ENCODE measurements at regions not wholly inside any gene's neighbourhood (a gene's known extent, or its start where the extent isn't known, plus 50 kb on each side); places are given as distances from the start of the nearest gene placed in this dataset.
"Not testable (repeated sequence)": the region's sequence is repeated elsewhere in the genome, so short reads cannot be mapped to it uniquely, and the experiment has no call there.

DNA sequence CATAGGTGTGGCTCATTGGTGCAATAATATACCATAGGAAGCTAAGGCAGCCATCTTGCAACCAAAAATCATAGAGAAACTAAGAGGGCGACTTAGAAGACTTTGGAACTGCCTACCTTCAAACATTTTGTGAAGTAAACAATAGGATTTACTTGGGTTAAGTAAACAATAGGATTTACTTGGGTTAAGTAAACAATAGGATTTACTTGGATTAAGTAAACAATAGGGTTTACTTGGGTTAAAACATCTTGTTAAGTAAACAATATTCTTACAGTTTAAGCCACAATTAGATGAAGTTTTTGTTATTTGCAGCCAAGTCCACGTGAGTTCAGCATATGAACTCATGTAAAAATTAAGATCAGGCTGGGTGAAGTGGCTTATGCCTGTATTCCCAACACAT is 722.4 kb upstream of the AUTS2 start:
- intact Hi-C loops (cut with DNase I): no loop called here
- Histone ChIP-seq H3K27me3 (no peaks in the 10 kb centered on the region), H3K36me3 (no peaks in the 10 kb centered on the region), H3K9me3 (peaks cover 0 to 3% (median 0%) of the 10 kb centered on the region in 4 donors), H3K27ac (replicated peaks in 1 of 4) (no peak overlapping the region), H3K4me1 (no peaks in the 10 kb centered on the region), H3K4me3 (no peak overlapping the region)
- no peak for DNase-seq (ENCODE audit: extremely low spot score)
- no peak for TF ChIP-seq CTCF (IDR thresholded peaks at IDR 0.05)
- TF ChIP-seq EP300 (IDR thresholded peaks at IDR 0.05): no peak
- TF ChIP-seq POLR2AphosphoS5 (IDR thresholded peaks at IDR 0.05): no peak
- WGBS: 77% methylated on average over 2 of the region's 2 CpGs

DNA sequence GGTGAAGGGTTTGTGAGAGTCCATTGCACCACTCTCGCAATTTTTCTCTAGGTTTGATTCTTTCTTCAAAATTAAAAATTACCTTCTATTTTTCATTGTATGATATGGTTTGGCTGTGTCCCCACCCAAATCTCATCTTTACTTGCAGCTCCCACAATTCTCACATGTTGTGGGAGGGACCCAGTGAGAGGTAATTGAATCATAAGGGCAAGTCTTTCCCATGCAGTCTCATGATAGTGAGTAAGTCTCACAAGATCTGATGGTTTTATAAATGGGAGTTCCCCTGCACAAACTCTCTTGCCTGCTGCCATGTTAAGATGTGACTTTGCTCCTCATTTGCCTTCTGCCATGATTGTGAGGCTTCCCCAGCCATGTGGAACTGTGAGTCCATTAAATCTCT is 711.2 kb upstream of the AUTS2 start:
- H3K9me3 ChIP-seq; H3K27me3 ChIP-seq; H3K36me3 ChIP-seq; H3K4me3 ChIP-seq; H3K4me1 ChIP-seq; intact Hi-C loops (cut with DNase I); H3K27ac ChIP-seq (replicated peaks in 1 of 4); DNase-seq (ENCODE audit: extremely low spot score): not testable (repeated sequence)
- 95% methylated on average over 1 of the region's 1 CpG for WGBS

DNA sequence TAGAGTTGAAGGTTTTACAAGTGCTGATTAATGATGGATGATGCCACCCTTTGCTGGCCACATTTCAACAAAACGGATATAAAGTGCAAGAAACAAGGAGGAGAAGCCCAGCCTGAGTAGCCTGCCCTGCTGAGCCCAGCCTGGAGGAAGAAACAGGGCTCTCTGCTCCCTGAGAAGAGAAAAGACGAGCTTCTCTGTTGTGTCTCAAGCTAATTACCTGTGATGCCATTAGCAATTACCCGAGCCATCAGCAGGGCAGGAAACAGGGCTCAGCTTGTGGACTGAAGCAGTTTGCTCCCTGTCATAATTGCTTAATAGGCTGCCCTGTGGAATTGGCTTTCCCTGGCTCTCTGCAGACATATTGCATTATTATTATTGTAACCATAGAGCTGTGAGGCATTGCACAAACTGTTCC is 709.3 kb upstream of the AUTS2 start:
- 57% methylated on average over 3 of the region's 3 CpGs for WGBS
- DNase-seq (ENCODE audit: extremely low spot score): no peak
- Histone ChIP-seq H3K4me3 (no peak overlapping the region), H3K27me3 (no peaks in the 10 kb centered on the region), H3K36me3 (no peaks in the 10 kb centered on the region), H3K27ac (replicated peaks in 1 of 4) (peak overlapping the region in 1 of 4 donors; percentile 54), H3K4me1 (peaks cover 0 to 6% (median 0%) of the 10 kb centered on the region in 4 donors), H3K9me3 (no peaks in the 10 kb centered on the region)
- no peak for TF ChIP-seq POLR2AphosphoS5 (IDR thresholded peaks at IDR 0.05)
- no peak for TF ChIP-seq POLR2A (IDR thresholded peaks at IDR 0.05; ENCODE audit: low read depth)
- no peak for TF ChIP-seq EP300 (IDR thresholded peaks at IDR 0.05)
- no peak for TF ChIP-seq CTCF (IDR thresholded peaks at IDR 0.05)
- intact Hi-C loops (cut with DNase I): no loop called here

- no peaks in the 10 kb centered on the region for H3K9me3 ChIP-seq
- no peak overlapping the region for H3K27ac ChIP-seq (replicated peaks in 1 of 4)
- no peaks in the 10 kb centered on the region for H3K36me3 ChIP-seq
- DNase-seq (ENCODE audit: extremely low spot score): no peak
- H3K4me1 ChIP-seq: peaks cover 0 to 6% (median 0%) of the 10 kb centered on the region in 4 donors
- TF ChIP-seq POLR2A (IDR thresholded peaks at IDR 0.05; ENCODE audit: low read depth) (no peak), CTCF (IDR thresholded peaks at IDR 0.05) (no peak), POLR2AphosphoS5 (IDR thresholded peaks at IDR 0.05) (no peak), EP300 (IDR thresholded peaks at IDR 0.05) (no peak)
- no peak overlapping the region for H3K4me3 ChIP-seq
- 91% methylated on average over 3 of the region's 3 CpGs for WGBS
- intact Hi-C loops (cut with DNase I): no loop called here
- no peaks in the 10 kb centered on the region for H3K27me3 ChIP-seq
Observed at GRCh38 chr7:68892236-68892635, 706.0 kb upstream of the AUTS2 start.

- H3K36me3 ChIP-seq: no peaks in the 10 kb centered on the region
- H3K27me3 ChIP-seq: no peaks in the 10 kb centered on the region
- peaks cover 0 to 6% (median 0%) of the 10 kb centered on the region in 4 donors for H3K4me1 ChIP-seq
- WGBS: 67% methylated on average over 4 of the region's 4 CpGs
- TF ChIP-seq POLR2AphosphoS5 (IDR thresholded peaks at IDR 0.05) (no peak), CTCF (IDR thresholded peaks at IDR 0.05) (no peak), POLR2A (IDR thresholded peaks at IDR 0.05; ENCODE audit: low read depth) (no peak), EP300 (IDR thresholded peaks at IDR 0.05) (no peak)
- H3K4me3 ChIP-seq: no peak overlapping the region
- no peak for DNase-seq (ENCODE audit: extremely low spot score)
- intact Hi-C loops (cut with DNase I): no loop called here
- no peak overlapping the region for H3K27ac ChIP-seq (replicated peaks in 1 of 4)
- no peaks in the 10 kb centered on the region for H3K9me3 ChIP-seq
Observed at GRCh38 chr7:68893411-68893810, 704.9 kb upstream of the AUTS2 start.

DNA sequence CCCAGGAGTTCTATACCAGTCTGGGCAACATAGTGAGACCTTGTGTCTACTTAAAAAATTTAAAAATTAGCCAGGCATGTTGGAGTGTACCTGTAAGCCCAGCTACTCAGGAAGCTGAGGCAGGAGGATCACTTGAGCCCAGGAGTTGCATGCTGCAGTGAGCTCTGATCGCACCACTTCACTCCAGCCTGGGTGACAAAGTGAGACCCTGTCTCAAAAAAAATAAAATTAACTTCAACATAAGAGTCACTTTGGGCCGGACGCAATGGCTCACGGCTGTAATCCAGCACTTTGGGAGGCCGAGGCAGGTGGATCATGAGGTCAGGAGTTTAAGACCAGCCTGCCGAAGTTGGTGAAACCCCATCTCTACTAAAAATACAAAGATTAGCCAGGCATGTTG is 699.1 kb upstream of the AUTS2 start:
- H3K36me3 ChIP-seq; H3K4me3 ChIP-seq; H3K27me3 ChIP-seq; H3K27ac ChIP-seq (replicated peaks in 1 of 4); intact Hi-C loops (cut with DNase I); H3K9me3 ChIP-seq; H3K4me1 ChIP-seq; DNase-seq (ENCODE audit: extremely low spot score): not testable (repeated sequence)
- 93% methylated on average over 6 of the region's 6 CpGs for WGBS

Measured in esophagus muscularis mucosa (tissue), 4 donors.